Ishikawa (cell line): ENCODE measurements at regions not wholly inside any gene's neighbourhood (a gene's known extent, or its start where the extent isn't known, plus 50 kb on each side); places are given as distances from the start of the nearest gene placed in this dataset.

Experiments used
- FOXM1 ChIP-seq: IDR thresholded peaks from 2 replicates; pipeline ENCODE4 v1.6.1; 2012; ENCODE audit warnings: low read depth, borderline replicate concordance
- RAD21 ChIP-seq: IDR thresholded peaks from 2 replicates; pipeline ENCODE4 v1.6.1; 2012; ENCODE audit warnings: low read depth
- REST ChIP-seq: IDR thresholded peaks from 2 replicates; pipeline ENCODE4 v1.6.1; 2012; ENCODE audit warnings: low read depth, mild to moderate bottlenecking
- TAF1 ChIP-seq: IDR thresholded peaks from 2 replicates; pipeline ENCODE4 v1.6.1; 2012; ENCODE audit warnings: low read depth, mild to moderate bottlenecking
- TCF12 ChIP-seq: IDR thresholded peaks from 2 replicates; pipeline ENCODE4 v1.6.1; 2012; ENCODE audit warnings: low read depth

DNA sequence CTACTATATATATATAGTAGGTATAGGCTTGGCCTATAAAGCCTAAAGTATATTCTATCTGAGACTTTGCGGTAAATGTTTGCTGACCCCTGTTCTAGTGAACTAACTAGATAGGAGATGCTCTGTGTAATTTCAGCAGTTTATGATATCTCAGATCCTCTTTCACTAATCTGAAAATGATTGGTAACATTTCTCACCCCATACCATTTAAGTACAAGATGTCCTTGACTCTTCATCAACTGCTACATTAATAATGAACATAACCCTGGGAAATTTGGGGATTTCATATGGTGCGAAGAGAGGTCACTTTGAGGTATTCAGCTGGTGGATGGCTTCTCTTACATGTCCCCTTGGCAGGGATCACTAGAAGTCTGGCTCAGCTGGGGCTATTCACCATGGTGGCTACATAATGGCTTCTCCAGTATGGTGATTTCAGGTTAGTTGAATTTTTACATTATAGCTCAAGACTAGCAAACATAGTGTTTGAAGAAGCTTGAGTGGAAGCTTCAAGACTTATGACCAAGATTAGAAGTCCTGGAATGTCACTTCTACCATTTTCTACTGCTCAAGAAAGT lies 103.6 kb upstream of the MYCBP2 start:
- TF ChIP-seq REST, result no peak
- TF ChIP-seq TCF12, result no peak
- TF ChIP-seq FOXM1, result no peak
- TF ChIP-seq TAF1, result no peak
- TF ChIP-seq RAD21, result no peak
